NOMO-1 treated with DMSO at 0.1 percent for 48 hours (cell line): ENCODE measurements at regions not wholly inside any gene's neighbourhood (a gene's known extent, or its start where the extent isn't known, plus 50 kb on each side); places are given as distances from the start of the nearest gene placed in this dataset.
"Not testable (repeated sequence)": the region's sequence is repeated elsewhere in the genome, so short reads cannot be mapped to it uniquely, and the experiment has no call there.

ENCODE experiments used
- DNase-seq: peaks from one replicate; lab custom pipeline; 2025; ENCODE audit not compliant: unreplicated experiment; lab: John Stamatoyannopoulos, UW

- DNase-seq, result not testable (repeated sequence)
Measured at GRCh38 chr16:86738322-86738721, 160.0 kb downstream of the FOXL1 start.

- no peak for DNase-seq
Measured at GRCh38 chr16:86739178-86739577, 160.8 kb downstream of the FOXL1 start.

GRCh38 chr16:86739808-86740207 lies 161.5 kb downstream of the FOXL1 start:
- no peak for DNase-seq

GRCh38 chr16:86740298-86740697 lies 161.9 kb downstream of the FOXL1 start:
- no peak for DNase-seq

- peak; percentile 5 for DNase-seq
Measured at GRCh38 chr16:86740906-86741799, 162.8 kb downstream of the FOXL1 start.

- DNase-seq, result no peak
Measured at GRCh38 chr16:86747761-86748160, 169.4 kb downstream of the FOXL1 start.

GRCh38 chr16:86748652-86749051 lies 170.3 kb downstream of the FOXL1 start:
- DNase-seq, result no peak

GRCh38 chr16:86751076-86752030 lies 173.0 kb downstream of the FOXL1 start:
- no peak for DNase-seq

GRCh38 chr16:86752582-86753175 lies 174.3 kb downstream of the FOXL1 start:
- DNase-seq, result no peak

GRCh38 chr16:86753399-86753798 lies 175.1 kb downstream of the FOXL1 start:
- DNase-seq, result no peak

- no peak for DNase-seq
Measured at GRCh38 chr16:86755571-86756006, 177.2 kb downstream of the FOXL1 start.

GRCh38 chr16:86756882-86757703 lies 178.7 kb downstream of the FOXL1 start:
- DNase-seq, result no peak

GRCh38 chr16:86757704-86758040 lies 179.3 kb downstream of the FOXL1 start:
- DNase-seq, result no peak

GRCh38 chr16:86758932-86759331 lies 180.6 kb downstream of the FOXL1 start:
- no peak for DNase-seq

GRCh38 chr16:86761111-86762031 lies 183.0 kb downstream of the FOXL1 start:
- no peak for DNase-seq

- DNase-seq, result no peak
Measured at GRCh38 chr16:86762095-86762494, 183.7 kb downstream of the FOXL1 start.

- no peak for DNase-seq
Measured at GRCh38 chr16:86763819-86764218, 185.5 kb downstream of the FOXL1 start.

- no peak for DNase-seq
Measured at GRCh38 chr16:86764551-86764950, 186.2 kb downstream of the FOXL1 start.

- DNase-seq, result no peak
Measured at GRCh38 chr16:86765389-86766026, 187.2 kb downstream of the FOXL1 start.
